Ovary (tissue), 3 donors: ENCODE measurements at regions not wholly inside any gene's neighbourhood (a gene's known extent, or its start where the extent isn't known, plus 50 kb on each side); places are given as distances from the start of the nearest gene placed in this dataset.

Source experiments
- CTCF ChIP-seq, 3 donors: fragments of 450-650 bp in 2 of 3; fragments of 200-600 bp in 1 of 3; IDR thresholded peaks; one replicate each; pipeline versions ENCODE4 v1.5.1 to v1.8.0; 2016 to 2022; ENCODE audit warnings: antibody characterized with exemption in 3 of 3, mild to moderate bottlenecking in 1 of 3
- EP300 ChIP-seq: sonication (generic); formaldehyde crosslinking; IDR thresholded peaks from one replicate; pipeline ENCODE4 v1.6.1; 2017; ENCODE audit warnings: antibody characterized with exemption
- POLR2A ChIP-seq: fragments of 450-650 bp; IDR thresholded peaks from one replicate; pipeline ENCODE4 v1.6.1; 2017; ENCODE audit warnings: antibody characterized with exemption, mild to moderate bottlenecking, moderate library complexity
- donor health status: DM: no; HTN: no; CAD: no.

GRCh38 chr12:85659754-85660530 is 176.3 kb downstream of the RASSF9 start:
- no peak for TF ChIP-seq POLR2A
- no peak for TF ChIP-seq CTCF (IDR thresholded peaks at IDR 0.05)
- TF ChIP-seq EP300 = no peak
